Lower lobe of right lung (tissue), 2 donors: ENCODE measurements at regions not wholly inside any gene's neighbourhood (a gene's known extent, or its start where the extent isn't known, plus 50 kb on each side); places are given as distances from the start of the nearest gene placed in this dataset.

Experiments used
- ATAC-seq, 2 donors: fragments of 200-7000 bp; cut with Tn5 transposase; one replicate each; pipeline ENCODE4 v1.9.1; 2020 to 2022; ENCODE audit warnings: mild to moderate bottlenecking in 2 of 2, moderate library complexity in 2 of 2
- DNase-seq: peaks from one replicate; pipeline ENCODE4 v3.0.0-alpha.2; 2020
- H3K27ac ChIP-seq: fragments of 200-600 bp; one replicate; pipeline ENCODE4 v1.8.0; 2022
- H3K27me3 ChIP-seq: fragments of 200-600 bp; one replicate; pipeline ENCODE4 v1.8.0; 2022; ENCODE audit warnings: low read depth
- H3K36me3 ChIP-seq: fragments of 200-600 bp; one replicate; pipeline ENCODE4 v1.8.0; 2022; ENCODE audit warnings: mild to moderate bottlenecking
- H3K4me1 ChIP-seq: fragments of 200-600 bp; one replicate; pipeline ENCODE4 v1.8.0; 2022
- H3K4me3 ChIP-seq: fragments of 200-600 bp; one replicate; pipeline ENCODE4 v1.8.0; 2022; ENCODE audit warnings: mild to moderate bottlenecking
- H3K9me3 ChIP-seq: fragments of 200-600 bp; one replicate; pipeline ENCODE4 v1.8.0; 2022
- CTCF ChIP-seq: fragments of 200-600 bp; IDR thresholded peaks from one replicate; pipeline ENCODE4 v1.8.0; 2022; ENCODE audit warnings: antibody characterized with exemption, mild to moderate bottlenecking
- intact Hi-C: fragments of 100-400 bp; cut with DNase I; formaldehyde crosslinking; loops from one replicate; pipeline ENCODE4 v1.11.0; 2022
- donor health status: DM: no; HTN: yes; CAD: no; lungs with severe emphysema.

GRCh38 chr1:11417162-11417561 is 61.8 kb upstream of the DISP3 start:
- no peaks in the 10 kb centered on the region for H3K9me3 ChIP-seq
- no peak for TF ChIP-seq CTCF
- no peaks in the 10 kb centered on the region for H3K4me1 ChIP-seq
- no peaks in the 10 kb centered on the region for H3K36me3 ChIP-seq
- no peak for DNase-seq
- H3K27me3 ChIP-seq: peaks cover 23% of the 10 kb centered on the region
- no peak overlapping the region for H3K4me3 ChIP-seq
- no peak for ATAC-seq
- intact Hi-C loops: no loop called here
- H3K27ac ChIP-seq: no peak overlapping the region

GRCh38 chr1:11418056-11418455 is 60.9 kb upstream of the DISP3 start:
- TF ChIP-seq CTCF: no peak
- Histone ChIP-seq H3K36me3 (no peaks in the 10 kb centered on the region), H3K4me1 (no peaks in the 10 kb centered on the region), H3K27me3 (peaks cover 18% of the 10 kb centered on the region), H3K27ac (no peak overlapping the region), H3K4me3 (no peak overlapping the region), H3K9me3 (no peaks in the 10 kb centered on the region)
- intact Hi-C loops: no loop called here
- ATAC-seq (no peak), DNase-seq (no peak)

- Histone ChIP-seq H3K27me3 (peaks cover 6% of the 10 kb centered on the region), H3K36me3 (no peaks in the 10 kb centered on the region), H3K4me3 (no peak overlapping the region), H3K9me3 (no peaks in the 10 kb centered on the region), H3K27ac (no peak overlapping the region), H3K4me1 (no peaks in the 10 kb centered on the region)
- no peak for TF ChIP-seq CTCF
- intact Hi-C loops: no loop called here
- ATAC-seq (no peak), DNase-seq (no peak)
These were observed 57.5 kb upstream of the DISP3 start for GRCh38 chr1:11421443-11421842.

- H3K27me3 ChIP-seq: no peaks in the 10 kb centered on the region
- no peak overlapping the region for H3K27ac ChIP-seq
- TF ChIP-seq CTCF: no peak
- no peaks in the 10 kb centered on the region for H3K9me3 ChIP-seq
- H3K36me3 ChIP-seq: no peaks in the 10 kb centered on the region
- H3K4me3 ChIP-seq: no peak overlapping the region
- DNase-seq (no peak), ATAC-seq (no peak)
- intact Hi-C loops: no loop called here
- no peaks in the 10 kb centered on the region for H3K4me1 ChIP-seq
These were observed 56.3 kb upstream of the DISP3 start for GRCh38 chr1:11422686-11423085.

- Histone ChIP-seq H3K27ac (no peak overlapping the region), H3K36me3 (no peaks in the 10 kb centered on the region), H3K27me3 (no peaks in the 10 kb centered on the region), H3K4me1 (no peaks in the 10 kb centered on the region), H3K4me3 (no peak overlapping the region), H3K9me3 (no peaks in the 10 kb centered on the region)
- no peak for ATAC-seq
- TF ChIP-seq CTCF: no peak
- intact Hi-C loops: no loop called here
- no peak for DNase-seq
These were observed 52.3 kb upstream of the DISP3 start for GRCh38 chr1:11426617-11427016.

GRCh38 chr1:11428789-11429188 is 50.2 kb upstream of the DISP3 start:
- intact Hi-C loops: no loop called here
- Histone ChIP-seq H3K36me3 (no peaks in the 10 kb centered on the region), H3K4me1 (no peaks in the 10 kb centered on the region), H3K27ac (no peak overlapping the region), H3K9me3 (no peaks in the 10 kb centered on the region), H3K4me3 (no peak overlapping the region), H3K27me3 (no peaks in the 10 kb centered on the region)
- no peak for TF ChIP-seq CTCF
- DNase-seq (no peak), ATAC-seq (no peak)
